ENCODE measurements at regions not wholly inside any gene's neighbourhood (a gene's known extent, or its start where the extent isn't known, plus 50 kb on each side); places are given as distances from the start of the nearest gene placed in this dataset.
"Not testable (repeated sequence)": the region's sequence is repeated elsewhere in the genome, so short reads cannot be mapped to it uniquely, and the experiment has no call there.

- H3K4me3 ChIP-seq (ENCODE audit: low read length) = no peak overlapping the region
Measured at GRCh38 chr5:54874337-54875021, 110.9 kb downstream of the ESM1 start.

GRCh38 chr5:54873691-54874090, 111.7 kb downstream of the ESM1 start:
- no peak overlapping the region for H3K4me3 ChIP-seq (ENCODE audit: low read length)
- TF ChIP-seq ZNF274 (IDR thresholded peaks at IDR 0.05; ENCODE audit: low read depth, low read length) = no peak

More at GRCh38 chr5:54874337-54875021, 110.9 kb downstream of the ESM1 start:
- TF ChIP-seq ZNF274 (IDR thresholded peaks at IDR 0.05; ENCODE audit: low read depth, low read length) = no peak

GRCh38 chr5:54872810-54873209, 112.6 kb downstream of the ESM1 start:
- H3K4me3 ChIP-seq (ENCODE audit: low read length) = no peak overlapping the region
- no peak for TF ChIP-seq ZNF274 (IDR thresholded peaks at IDR 0.05; ENCODE audit: low read depth, low read length)

- no peak for TF ChIP-seq ZNF274 (IDR thresholded peaks at IDR 0.05; ENCODE audit: low read depth, low read length)
- H3K4me3 ChIP-seq (ENCODE audit: low read length) = no peak overlapping the region
Measured at GRCh38 chr5:54870271-54870670, 115.1 kb downstream of the ESM1 start.

GRCh38 chr5:54869691-54870090, 115.7 kb downstream of the ESM1 start:
- no peak for TF ChIP-seq ZNF274 (IDR thresholded peaks at IDR 0.05; ENCODE audit: low read depth, low read length)
- no peak overlapping the region for H3K4me3 ChIP-seq (ENCODE audit: low read length)

GRCh38 chr5:54868511-54869483, 116.6 kb downstream of the ESM1 start:
- H3K4me3 ChIP-seq (ENCODE audit: low read length) = no peak overlapping the region
- TF ChIP-seq ZNF274 (IDR thresholded peaks at IDR 0.05; ENCODE audit: low read depth, low read length) = no peak

- TF ChIP-seq ZNF274 (IDR thresholded peaks at IDR 0.05; ENCODE audit: low read depth, low read length) = no peak
- H3K4me3 ChIP-seq (ENCODE audit: low read length) = no peak overlapping the region
Measured at GRCh38 chr5:54867310-54867944, 118.0 kb downstream of the ESM1 start.

- H3K4me3 ChIP-seq (ENCODE audit: low read length) = not testable (repeated sequence)
Measured at GRCh38 chr5:54864911-54865515, 120.4 kb downstream of the ESM1 start.

GRCh38 chr5:54862036-54862435, 123.4 kb downstream of the ESM1 start:
- no peak overlapping the region for H3K4me3 ChIP-seq (ENCODE audit: low read length)
- TF ChIP-seq ZNF274 (IDR thresholded peaks at IDR 0.05; ENCODE audit: low read depth, low read length) = no peak

GRCh38 chr5:54861212-54861894, 124.0 kb downstream of the ESM1 start:
- H3K4me3 ChIP-seq (ENCODE audit: low read length) = no peak overlapping the region
- no peak for TF ChIP-seq ZNF274 (IDR thresholded peaks at IDR 0.05; ENCODE audit: low read depth, low read length)

GRCh38 chr5:54860321-54860720, 125.1 kb downstream of the ESM1 start:
- H3K4me3 ChIP-seq (ENCODE audit: low read length) = no peak overlapping the region
- TF ChIP-seq ZNF274 (IDR thresholded peaks at IDR 0.05; ENCODE audit: low read depth, low read length) = no peak

- no peak for TF ChIP-seq ZNF274 (IDR thresholded peaks at IDR 0.05; ENCODE audit: low read depth, low read length)
- no peak overlapping the region for H3K4me3 ChIP-seq (ENCODE audit: low read length)
Measured at GRCh38 chr5:54859316-54859715, 126.1 kb downstream of the ESM1 start.

- TF ChIP-seq ZNF274 (IDR thresholded peaks at IDR 0.05; ENCODE audit: low read depth, low read length) = no peak
Measured at GRCh38 chr5:54854883-54855581, 130.4 kb downstream of the ESM1 start.

More at GRCh38 chr5:54854883-54855581, 130.4 kb downstream of the ESM1 start:
- no peak overlapping the region for H3K4me3 ChIP-seq (ENCODE audit: low read length)

Data from GM08714 (cell line).